GM18517 (cell line): ENCODE measurements at regions not wholly inside any gene's neighbourhood (a gene's known extent, or its start where the extent isn't known, plus 50 kb on each side); places are given as distances from the start of the nearest gene placed in this dataset.

Experiments used
- ATAC-seq: cut with Tn5 transposase; IDR thresholded peaks from one replicate; pipeline ENCODE4 v1.9.1; 2021; ENCODE audit warnings: mild to moderate bottlenecking, moderate library complexity; ENCODE audit not compliant: unreplicated experiment

DNA sequence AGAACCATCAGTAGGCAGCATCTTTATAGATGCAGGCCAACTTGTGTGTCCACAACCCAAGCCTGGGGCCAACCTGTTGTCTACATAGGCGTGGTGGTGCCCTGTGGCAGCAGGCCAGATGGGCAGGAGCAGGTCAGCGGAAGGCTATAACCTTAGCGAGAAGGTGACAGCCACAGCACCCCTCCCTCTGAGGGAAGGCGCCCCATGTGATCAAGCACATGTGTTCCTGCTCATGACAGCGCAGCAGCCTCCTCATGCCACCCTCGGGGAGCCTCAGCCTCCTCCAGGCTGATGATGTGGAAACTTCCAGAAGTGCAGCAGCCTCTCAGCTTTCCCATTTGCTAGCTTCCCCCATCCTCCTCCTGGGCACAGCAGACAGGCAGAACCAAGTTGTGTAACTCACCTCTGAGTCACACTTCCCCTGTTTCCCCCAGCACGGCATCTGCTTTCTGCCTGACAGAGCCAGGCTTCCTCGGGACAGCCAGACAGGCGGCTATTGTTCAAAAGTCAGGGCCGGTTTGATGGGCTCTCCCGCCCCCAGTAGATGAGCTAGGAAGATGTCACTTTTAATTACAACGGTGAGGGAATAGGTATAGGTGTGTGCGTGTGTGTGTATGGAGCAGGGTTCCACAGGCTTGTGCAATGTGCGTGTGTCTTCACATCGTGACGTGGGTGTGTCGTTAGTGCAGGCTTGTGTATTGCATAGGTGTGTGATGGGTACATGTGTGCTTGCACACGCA lies 312.0 kb upstream of the ZMIZ1 start:
- no peak for ATAC-seq

DNA sequence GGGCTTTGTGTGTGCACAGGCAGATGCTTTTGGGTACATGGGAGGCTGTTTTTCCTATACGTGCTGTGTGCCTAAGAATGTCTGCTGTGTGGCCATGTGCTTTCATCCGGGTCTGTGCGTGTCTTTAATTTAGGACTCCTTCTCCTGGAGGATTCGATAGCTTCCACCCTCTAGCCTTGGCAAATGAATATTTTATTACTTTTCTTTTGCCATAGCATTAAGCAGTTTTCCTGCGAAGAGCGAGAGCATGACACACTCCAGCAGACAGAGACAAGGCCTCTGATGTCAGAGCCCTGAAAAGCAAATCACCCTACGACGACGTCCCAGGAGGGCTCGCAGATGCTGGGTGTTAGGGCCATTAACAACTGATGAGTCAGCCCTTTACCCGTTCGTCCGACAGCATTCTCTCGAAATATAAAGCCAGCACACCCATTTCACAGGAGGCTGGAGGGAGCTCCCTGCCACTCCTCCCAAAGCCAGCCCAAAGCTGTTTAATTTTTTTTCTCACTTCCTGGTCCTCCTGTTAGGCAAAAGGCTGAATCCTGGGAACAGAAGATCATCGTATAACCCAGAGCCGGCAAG lies 311.3 kb upstream of the ZMIZ1 start:
- ATAC-seq = no peak

DNA sequence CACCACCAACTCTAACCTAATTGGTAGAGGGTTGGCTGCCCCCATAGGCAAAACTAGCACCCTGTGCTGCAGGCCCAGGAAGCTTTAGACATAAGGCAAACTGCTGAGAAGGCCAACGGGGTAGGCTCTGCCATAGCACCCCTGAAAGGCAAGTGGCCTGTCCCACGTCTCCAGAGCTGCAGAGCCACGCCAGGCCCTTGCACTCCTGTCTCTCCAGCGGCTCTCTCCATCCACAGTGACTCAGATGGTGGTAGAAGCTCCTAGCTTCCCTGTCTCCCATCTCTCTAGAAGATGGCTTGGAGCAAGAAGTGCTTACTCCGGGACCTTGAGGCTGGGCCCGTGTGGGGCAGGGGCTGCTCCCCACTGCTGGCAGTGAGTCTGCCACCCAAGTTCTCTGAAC lies 310.6 kb upstream of the ZMIZ1 start:
- no peak for ATAC-seq

DNA sequence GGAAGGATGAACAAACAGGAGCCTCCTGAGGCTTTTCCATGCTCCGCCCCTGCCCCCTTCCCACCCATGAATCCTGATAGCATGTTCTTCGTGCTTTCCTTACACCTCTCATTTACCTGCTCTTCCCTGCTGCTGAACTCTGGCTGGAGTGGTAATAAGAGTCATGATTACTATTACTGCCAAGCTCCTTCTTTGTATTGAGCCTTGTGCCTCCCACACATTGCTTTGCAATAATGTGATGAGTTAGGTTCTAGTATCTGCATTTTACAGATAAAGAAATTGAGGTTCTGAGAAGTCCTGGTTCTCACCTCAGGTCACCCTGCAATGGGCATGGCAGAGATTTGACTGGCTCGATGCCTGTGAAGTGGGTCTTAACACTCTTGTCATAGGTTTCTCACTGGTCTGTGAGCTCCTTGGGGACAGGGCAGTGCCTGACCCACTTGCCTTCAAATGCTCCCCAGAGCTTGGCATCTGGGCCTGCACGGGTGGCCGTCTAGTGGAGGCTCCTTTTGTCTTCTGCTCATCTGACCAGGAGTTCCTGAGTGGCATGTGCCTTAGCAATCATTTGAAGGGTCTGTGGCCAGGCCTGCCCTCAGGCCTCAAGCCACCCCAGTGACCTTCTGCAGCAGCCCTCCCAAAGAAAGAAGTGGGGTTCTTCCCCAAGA lies 309.2 kb upstream of the ZMIZ1 start:
- no peak for ATAC-seq

DNA sequence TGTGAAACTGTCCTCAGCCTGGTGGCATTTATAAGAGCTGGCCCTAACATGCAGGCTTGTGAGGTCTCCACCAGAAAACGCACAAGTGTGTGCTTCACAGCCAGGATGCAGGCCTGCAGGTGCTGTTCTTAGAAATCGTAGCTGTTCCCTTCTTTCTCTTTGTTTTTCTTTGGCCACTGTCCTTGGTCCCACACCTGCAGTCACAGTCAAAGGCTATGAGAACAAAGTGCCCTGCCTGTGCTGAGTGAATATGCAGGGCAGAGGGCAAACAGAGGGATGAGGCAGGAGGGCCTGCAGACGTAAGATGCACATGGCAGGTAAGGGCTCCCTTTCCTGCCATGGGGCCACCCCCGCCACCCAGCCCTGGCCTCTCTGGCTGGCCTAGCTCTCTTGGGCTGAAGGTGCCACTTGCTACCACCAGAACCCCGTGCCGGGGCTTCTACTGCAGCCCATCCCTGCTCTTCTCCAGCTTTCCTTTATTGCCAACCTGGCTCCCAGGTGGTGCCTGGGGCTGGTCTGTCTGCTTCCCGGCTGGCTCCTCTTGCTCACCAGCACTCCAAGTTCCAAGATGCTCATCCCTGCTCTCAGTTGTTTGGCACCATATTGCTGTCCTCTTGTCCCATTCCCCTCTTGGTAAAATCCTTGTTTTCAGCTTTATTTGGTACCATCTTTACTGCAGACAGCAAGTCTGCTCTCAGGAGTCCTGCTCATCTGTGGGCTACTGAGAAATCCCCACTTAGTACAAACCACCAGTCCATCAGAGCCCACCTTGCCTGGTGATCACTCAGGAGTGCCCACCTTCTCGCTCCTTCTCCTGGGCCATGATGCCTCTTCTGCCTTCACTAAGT lies 308.1 kb upstream of the ZMIZ1 start:
- no peak for ATAC-seq

DNA sequence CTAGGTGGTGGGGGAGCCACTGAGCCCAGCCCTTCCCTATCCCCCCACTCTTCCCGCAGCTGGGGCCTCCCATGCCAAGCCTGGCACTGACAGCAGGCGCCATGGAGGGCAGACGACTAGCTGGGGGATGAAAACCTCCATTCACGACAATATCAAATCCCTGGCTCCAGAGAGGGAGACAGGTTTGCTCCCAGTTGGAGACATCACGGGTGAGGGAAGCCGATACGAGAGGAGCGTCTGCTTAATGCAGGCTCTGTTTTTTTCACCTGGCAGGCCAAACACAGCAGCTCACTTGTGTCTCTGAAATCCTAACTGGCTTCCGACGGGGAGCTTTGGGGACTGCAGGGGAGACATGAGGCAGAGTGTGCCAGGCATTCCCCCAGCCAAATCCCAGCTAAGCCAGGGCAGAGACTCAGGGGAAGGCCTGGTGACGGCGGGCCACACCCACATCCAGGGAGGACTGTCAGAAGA lies 307.4 kb upstream of the ZMIZ1 start:
- no peak for ATAC-seq

DNA sequence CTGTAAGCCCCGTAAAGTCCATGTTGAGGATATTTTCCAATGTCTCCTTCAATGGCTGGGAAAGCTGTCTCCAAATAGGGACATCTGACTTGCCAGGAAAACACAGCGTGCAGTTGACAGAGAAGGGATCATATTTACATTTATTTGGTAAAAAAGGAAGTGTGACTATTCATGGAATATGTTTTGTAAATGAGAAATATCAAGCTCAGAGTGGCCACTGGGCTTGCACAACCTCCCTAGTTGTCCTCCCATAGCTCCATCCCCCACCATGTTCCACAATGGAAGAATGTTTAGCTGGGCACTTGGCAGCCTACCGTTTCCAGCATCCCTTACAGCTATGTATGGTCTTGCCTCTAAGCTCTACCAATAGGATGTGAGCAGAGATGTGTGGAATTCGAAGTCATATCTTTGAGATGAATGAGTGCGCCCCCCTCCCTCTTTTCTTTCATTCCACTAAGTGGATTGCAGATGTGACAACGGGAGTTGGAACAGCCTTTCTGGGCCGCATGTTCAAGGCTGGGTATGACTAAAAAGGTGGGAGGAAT lies 306.6 kb upstream of the ZMIZ1 start:
- ATAC-seq = no peak

DNA sequence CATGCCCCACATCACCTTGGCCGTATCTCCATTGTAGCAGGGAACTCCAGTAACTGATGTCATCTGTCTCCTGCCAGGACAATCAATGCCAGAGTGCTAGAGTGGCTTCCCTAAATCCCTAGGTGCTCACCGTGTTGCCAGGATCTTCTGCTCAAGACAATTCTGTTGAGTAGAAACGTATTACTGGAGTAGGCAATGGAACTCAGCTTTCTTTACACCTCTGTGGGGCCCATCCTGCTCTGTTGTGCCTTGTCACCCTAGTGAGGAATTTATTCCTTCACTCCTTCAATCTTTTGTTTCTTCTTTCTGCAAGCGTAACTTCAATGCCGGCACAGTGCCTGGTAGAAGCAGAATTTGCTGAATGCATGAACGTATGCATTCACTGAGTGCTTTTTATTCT lies 305.5 kb upstream of the ZMIZ1 start:
- ATAC-seq = no peak

DNA sequence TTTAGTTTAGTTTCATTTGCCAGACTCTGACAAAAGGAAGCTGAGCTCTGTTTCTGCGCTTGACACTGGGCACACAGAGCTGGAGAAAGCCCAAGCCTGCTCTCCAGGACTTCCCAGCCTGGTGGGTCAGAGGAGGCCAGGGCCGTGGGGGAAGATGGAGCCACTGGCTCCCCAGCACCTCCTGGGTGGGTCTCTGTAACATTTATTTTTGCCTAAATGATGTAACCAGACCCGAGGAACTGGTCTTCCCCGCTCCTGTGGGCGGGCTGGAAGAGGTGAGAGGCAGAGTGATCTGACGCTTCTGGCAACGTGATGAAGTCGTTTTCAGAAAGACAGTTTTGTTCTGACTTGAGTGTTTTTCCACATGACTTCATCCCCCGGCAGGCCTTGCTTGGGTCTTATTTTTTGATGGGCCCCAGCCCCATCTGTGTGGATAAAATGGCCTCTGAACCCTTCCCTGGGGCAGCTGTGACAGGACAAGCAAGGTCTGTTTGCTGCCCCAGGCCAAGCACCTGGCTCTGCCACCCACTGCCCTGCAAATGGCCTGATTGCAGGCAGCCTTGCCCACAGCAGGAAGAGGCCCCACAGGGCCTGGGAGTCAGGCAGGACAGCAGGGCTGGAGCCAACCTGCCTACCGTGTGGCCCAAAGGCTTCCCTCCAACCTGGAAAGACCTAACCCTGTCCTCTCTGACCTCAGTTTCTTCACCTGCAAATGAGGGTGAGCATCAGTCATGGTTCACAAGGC lies 304.9 kb upstream of the ZMIZ1 start:
- no peak for ATAC-seq

DNA sequence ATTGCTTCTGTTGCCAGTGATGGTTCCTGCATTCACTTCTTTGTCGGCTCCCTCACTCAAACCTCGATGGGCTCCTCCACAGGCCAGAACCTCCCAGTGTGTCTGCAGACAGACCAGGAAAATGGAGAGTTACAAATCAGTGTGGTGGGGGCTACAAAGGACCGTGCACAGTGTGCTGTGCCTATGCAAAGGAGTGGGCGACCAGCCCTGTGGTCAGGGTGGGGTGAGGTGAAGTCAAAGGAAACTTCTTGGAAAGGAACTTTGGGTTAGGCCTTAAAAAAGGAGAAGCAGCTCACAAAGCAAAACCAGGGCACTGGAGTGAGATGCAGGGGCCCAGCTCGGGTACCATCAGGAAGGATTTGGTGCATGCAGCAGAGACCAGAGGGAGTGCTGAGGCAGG lies 304.3 kb upstream of the ZMIZ1 start:
- ATAC-seq = no peak

DNA sequence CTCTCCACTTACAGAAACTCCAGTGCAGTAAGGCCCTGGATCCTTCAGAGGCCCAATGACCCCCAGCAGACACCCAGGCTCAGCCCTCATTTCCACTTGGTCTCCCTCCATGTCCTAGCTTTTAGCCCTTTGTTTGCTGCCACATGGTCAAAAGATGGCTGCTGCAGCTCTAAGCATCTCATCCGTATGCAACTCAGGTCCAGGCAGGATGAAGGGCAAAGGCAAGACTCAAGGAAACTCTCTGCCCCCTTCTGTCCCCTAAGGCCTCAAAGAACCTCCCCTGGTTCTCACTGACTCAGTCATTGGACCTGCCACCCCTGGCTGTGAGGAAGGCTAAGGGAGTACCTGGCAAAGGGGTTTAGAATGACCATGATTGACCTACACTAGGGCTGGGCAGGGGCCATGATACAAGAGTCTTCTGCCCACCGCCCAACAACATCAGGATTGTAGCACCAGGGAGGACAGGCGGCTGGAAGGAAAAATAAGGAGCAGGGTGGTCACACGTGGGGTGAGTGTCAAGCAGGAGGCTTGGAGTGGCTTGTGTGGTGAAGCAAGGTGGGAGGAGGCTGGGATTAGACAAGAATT lies 303.8 kb upstream of the ZMIZ1 start:
- no peak for ATAC-seq

DNA sequence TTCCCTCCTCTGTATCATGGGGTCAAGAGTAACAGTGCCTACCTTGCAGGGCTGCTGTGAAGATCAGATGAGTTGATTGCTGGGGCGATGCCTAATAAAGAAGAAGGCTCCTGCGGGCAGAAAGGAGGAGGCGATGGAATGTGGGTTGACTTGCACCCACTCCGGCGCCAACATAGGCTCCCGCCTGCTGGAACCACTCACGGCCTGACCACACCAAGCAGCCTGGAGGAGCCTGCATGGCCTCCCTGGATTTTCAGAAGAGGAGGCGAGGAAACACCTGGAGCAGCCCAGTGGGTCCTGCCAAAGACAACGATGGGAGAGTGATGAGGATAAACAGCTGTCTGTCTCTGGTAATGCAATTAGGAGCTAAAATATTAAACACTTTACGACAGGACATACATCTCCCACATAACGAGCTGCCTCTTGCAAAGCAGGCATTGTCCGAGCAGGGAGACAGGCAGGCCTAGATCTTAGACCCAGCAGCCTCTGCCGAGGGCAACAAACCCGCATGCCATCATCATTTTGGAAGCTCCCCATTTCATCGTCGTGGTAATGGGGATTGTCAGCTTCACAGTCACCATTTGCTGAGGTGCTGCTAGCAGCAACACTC lies 302.9 kb upstream of the ZMIZ1 start:
- no peak for ATAC-seq

DNA sequence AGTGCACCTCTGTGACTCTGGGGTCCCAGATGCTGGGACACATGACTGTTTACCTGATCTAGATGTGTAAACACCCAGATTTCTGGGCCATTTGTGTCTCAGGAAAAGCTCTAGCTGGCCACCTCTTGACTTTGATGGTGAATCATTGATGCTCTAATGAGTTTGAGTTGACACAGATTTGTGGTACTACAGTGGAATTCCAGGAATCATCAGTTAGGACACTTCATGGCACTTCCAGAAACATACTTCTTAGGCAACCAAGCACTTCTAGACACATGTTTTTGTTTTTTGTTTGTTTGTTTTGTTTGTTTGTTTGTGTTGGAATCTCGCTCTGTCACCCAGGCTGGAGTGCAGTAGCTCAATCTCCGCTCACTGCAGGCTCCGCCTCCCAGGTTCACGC lies 302.2 kb upstream of the ZMIZ1 start:
- ATAC-seq = no peak

DNA sequence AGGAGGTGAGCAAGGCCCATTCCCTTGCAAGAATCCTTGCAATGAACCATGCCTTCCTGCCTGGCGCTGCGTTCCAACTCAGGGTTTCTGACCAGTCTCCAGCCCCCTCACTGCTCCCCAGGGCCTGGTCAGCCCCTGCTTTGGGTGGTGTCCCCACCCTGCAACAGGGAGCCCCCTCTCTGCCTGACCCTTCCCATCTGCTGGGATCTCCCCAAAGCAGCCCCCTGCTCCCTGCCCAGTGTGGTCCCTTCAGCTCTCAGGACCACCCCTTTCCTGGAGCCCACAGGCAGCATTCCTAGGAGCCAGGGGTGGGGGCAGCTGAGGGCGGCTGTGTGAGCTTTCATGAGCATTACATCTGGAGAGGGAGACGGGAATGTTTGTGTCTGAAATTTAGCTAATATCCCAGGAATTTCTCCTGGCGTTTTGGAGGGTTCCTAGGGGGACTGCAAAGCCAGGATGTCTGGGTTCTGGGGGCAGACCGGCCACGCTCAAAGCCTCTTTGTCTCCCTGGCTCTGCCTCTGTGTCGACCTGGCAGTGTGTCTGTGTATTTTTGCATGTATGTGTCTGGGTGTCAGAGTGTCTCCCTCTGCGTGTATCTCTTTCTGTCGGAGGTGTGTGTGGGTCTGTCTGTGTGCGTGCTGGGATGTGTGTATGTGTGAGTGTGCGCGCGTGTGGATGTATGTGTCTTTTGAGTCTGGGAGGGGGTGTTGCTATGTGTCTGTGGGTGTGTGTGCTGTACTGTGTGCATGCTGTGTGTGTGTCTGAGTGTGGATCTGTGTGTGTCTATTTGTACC lies 300.5 kb upstream of the ZMIZ1 start:
- ATAC-seq = no peak

DNA sequence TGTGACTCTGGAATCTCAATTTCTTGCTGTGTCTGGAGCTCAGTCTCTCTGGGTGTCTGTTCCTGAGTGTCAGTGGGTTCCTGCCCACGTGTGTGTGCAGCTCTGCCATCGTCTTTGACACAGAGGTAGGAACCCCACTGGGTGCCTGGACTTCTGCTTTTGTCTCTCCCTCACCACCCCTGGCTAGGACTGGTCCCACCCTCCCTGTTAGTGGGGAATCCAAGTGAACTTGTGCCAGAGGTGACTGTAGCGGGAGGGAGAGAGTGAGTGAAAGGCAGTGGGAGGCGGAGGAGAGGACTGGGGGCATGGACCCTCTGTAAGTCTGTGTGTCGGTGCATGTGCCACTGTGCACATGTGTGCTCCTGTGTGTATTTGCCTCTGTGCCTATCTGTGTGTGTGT lies 299.9 kb upstream of the ZMIZ1 start:
- ATAC-seq = no peak

DNA sequence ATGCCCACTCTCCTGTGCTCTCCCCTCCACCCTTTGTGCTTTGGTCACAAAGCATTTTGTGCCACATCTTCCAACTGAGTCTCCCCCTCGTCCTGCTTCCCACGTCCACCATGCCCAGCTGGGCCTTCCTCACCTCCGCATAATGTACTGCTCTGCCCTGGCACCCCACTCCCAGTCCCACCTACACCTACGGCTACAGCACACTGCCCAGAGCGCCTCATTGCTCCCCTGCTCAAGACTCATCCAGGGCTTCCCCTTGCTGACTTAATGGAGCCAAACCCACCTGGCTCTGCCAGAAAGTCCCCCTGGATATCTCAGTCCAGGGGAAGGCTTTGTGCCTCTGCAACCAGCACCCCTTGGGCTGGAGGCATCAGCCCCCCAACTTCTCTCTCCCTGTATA lies 299.2 kb upstream of the ZMIZ1 start:
- ATAC-seq = no peak

DNA sequence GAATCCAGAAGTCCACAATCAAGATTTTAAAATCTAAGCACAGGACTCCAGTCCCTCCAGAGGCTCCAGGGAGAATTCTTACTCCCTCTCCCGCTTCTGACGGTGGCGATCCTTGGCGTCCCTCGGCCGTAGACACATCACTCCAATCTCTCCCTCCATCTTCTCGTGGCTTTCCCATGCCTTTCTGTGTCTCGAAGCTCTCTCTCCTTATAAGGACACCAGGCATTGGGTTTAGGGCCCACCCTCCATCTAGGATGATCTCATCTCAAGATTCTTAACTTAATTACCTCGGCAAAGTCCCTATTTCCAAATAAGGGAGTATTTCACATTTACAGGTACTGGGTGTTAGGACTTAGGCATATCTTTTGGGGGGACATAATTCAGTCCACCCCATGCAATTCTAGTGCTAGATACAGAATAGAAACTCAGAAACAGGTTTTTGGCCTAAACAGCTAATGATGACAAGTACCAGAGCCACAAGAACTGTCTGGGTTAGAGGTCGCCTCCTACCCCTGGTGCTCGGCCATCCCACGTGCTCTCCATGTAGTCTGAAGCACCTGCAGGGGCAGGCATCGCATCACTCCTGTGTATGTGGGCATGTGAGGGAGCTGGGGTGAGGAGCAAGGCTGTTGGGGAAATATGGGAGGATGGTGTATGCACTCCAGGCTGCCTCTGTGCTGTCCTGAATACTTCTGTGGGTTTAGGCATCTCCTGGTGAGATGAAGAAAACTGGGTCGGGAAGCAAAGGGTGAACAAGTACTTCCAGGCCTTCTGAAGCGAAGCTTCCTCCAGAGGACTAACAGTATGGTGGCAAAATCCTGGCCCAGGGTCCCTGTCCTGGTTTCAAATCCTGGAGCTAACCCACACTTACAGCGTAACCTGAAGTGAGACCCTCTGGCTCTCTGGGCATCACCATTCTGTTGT lies 298.3 kb upstream of the ZMIZ1 start:
- ATAC-seq = no peak

DNA sequence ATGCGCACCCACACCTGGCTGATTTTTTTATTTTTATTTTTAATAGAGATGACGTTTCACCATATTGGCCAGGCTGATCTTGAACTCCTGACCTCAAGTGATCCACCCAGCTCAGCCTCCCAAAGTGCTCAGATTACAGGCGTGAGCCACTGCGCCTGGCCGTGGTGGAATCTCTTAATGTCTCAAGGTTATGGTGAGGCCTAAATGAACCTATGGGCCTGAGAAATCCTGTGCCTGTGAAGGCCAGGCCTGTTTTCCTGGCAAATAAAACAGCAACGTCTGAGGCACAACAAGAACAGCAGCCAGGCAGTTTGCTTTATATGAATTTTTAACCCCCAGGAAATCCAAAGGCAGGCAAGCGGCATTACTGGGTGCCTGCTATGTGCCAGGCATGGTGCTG lies 297.5 kb upstream of the ZMIZ1 start:
- no peak for ATAC-seq
